ENCODE measurements at regions not wholly inside any gene's neighbourhood (a gene's known extent, or its start where the extent isn't known, plus 50 kb on each side); places are given as distances from the start of the nearest gene placed in this dataset.

GRCh38 chr2:55108456-55109160 is 58.4 kb upstream of the RTN4 start:
- no peak for TF ChIP-seq CTCF (IDR thresholded peaks at IDR 0.05)
- TF ChIP-seq POLR2A (IDR thresholded peaks at IDR 0.05) = no peak
